Natural killer cell (primary cell): ENCODE measurements at regions not wholly inside any gene's neighbourhood (a gene's known extent, or its start where the extent isn't known, plus 50 kb on each side); places are given as distances from the start of the nearest gene placed in this dataset.

Experiments
- ATAC-seq, 3 donors: fragments of 150-1000 bp in 2 of 3; fragments of 200-7000 bp in 1 of 3; cut with Tn5 transposase; 1 replicate in 1 of 3; 2 replicates in 2 of 3; pipeline ENCODE4 v1.10.0; 2021; ENCODE audit warnings: mild to moderate bottlenecking in 2 of 3, moderate library complexity in 2 of 3
- DNase-seq, 2 donors: peaks; one replicate each; pipeline versions ENCODE4 v3.0.0 to v3.0.0-alpha.2; 2013 to 2021; ENCODE audit warnings: mixed read lengths in 1 of 2
- H3K27ac ChIP-seq: one replicate; pipeline ENCODE4 v1.5.1; 2013; ENCODE audit warnings: mild to moderate bottlenecking, low read length
- H3K27me3 ChIP-seq: one replicate; pipeline ENCODE4 v1.6.1; 2013; ENCODE audit warnings: low read length; ENCODE audit not compliant: control insufficient read depth, insufficient read depth
- H3K36me3 ChIP-seq: one replicate; pipeline ENCODE4 v1.6.1; 2013; ENCODE audit warnings: low read length; ENCODE audit not compliant: control insufficient read depth, insufficient read depth
- H3K4me1 ChIP-seq: one replicate; pipeline ENCODE4 v1.6.1; 2013; ENCODE audit warnings: low read length; ENCODE audit not compliant: control insufficient read depth, insufficient read depth
- H3K4me3 ChIP-seq: one replicate; pipeline ENCODE4 v1.5.1; 2013; ENCODE audit warnings: low read length
- H3K9me3 ChIP-seq: one replicate; pipeline ENCODE4 v1.6.1; 2013; ENCODE audit warnings: low read length; ENCODE audit not compliant: control insufficient read depth, insufficient read depth
- H3K27ac Mint-ChIP-seq, 2 donors: one replicate each; pipeline ENCODE4 v1.8.0; 2022; ENCODE audit warnings: mild to moderate bottlenecking in 2 of 2, mixed read lengths in 2 of 2, moderate library complexity in 1 of 2
- H3K27me3 Mint-ChIP-seq, 2 donors: one replicate each; pipeline ENCODE4 v1.8.0; 2022; ENCODE audit warnings: low read depth in 2 of 2, mixed read lengths in 2 of 2
- H3K36me3 Mint-ChIP-seq: one replicate; pipeline ENCODE4 v1.8.0; 2022; ENCODE audit warnings: mixed read lengths
- H3K4me1 Mint-ChIP-seq, 2 donors: one replicate each; pipeline ENCODE4 v1.8.0; 2022; ENCODE audit warnings: mixed read lengths in 2 of 2
- H3K4me3 Mint-ChIP-seq: one replicate; pipeline ENCODE4 v1.8.0; 2022; ENCODE audit warnings: mild to moderate bottlenecking, moderate library complexity, mixed read lengths
- H3K9me3 Mint-ChIP-seq, 2 donors: one replicate each; pipeline ENCODE4 v1.8.0; 2022; ENCODE audit warnings: mixed read lengths in 2 of 2
- WGBS: methylation state at CpG from one replicate; pipeline ENCODE4 v1.1.7; 2013; ENCODE audit warnings: missing lambda C conversion rate; ENCODE audit not compliant: insufficient coverage; 5-methylcytosine and 5-hydroxymethylcytosine counted together
- intact Hi-C: fragments of 100-400 bp; cut with micrococcal nuclease; formaldehyde crosslinking; loops from one replicate; pipeline ENCODE4 v1.14.2; 2022
- TF ChIP-seq, protein P1 (sequence below): fragments of 200-600 bp; IDR thresholded peaks from one replicate; pipeline ENCODE4 v1.8.0; 2022; ENCODE audit warnings: antibody characterized with exemption

- TF ChIP-seq, protein P1, sequence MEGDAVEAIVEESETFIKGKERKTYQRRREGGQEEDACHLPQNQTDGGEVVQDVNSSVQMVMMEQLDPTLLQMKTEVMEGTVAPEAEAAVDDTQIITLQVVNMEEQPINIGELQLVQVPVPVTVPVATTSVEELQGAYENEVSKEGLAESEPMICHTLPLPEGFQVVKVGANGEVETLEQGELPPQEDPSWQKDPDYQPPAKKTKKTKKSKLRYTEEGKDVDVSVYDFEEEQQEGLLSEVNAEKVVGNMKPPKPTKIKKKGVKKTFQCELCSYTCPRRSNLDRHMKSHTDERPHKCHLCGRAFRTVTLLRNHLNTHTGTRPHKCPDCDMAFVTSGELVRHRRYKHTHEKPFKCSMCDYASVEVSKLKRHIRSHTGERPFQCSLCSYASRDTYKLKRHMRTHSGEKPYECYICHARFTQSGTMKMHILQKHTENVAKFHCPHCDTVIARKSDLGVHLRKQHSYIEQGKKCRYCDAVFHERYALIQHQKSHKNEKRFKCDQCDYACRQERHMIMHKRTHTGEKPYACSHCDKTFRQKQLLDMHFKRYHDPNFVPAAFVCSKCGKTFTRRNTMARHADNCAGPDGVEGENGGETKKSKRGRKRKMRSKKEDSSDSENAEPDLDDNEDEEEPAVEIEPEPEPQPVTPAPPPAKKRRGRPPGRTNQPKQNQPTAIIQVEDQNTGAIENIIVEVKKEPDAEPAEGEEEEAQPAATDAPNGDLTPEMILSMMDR: no peak
- no peak overlapping the region for H3K4me3 ChIP-seq
- no peak for ATAC-seq
- no peak overlapping the region for H3K27ac Mint-ChIP-seq
- H3K4me1 Mint-ChIP-seq: no peaks in the 10 kb centered on the region
- H3K36me3 Mint-ChIP-seq: no peaks in the 10 kb centered on the region
- H3K4me3 Mint-ChIP-seq: no peak overlapping the region
- peaks cover 0 to 5% of the 10 kb centered on the region in 2 donors for H3K9me3 Mint-ChIP-seq
- no peaks in the 10 kb centered on the region for H3K36me3 ChIP-seq
- no peak for DNase-seq
- H3K27me3 ChIP-seq: no peaks in the 10 kb centered on the region
- H3K27ac ChIP-seq: no peak overlapping the region
- no peaks in the 10 kb centered on the region for H3K27me3 Mint-ChIP-seq
- intact Hi-C loops: no loop called here
- no peaks in the 10 kb centered on the region for H3K9me3 ChIP-seq
- H3K4me1 ChIP-seq: no peaks in the 10 kb centered on the region
Measured at GRCh38 chr5:52359261-52359660, 428.5 kb upstream of the ITGA1 start.

GRCh38 chr5:52360985-52361384 is 426.7 kb upstream of the ITGA1 start:
- TF ChIP-seq, protein P1: no peak
- Histone ChIP-seq H3K36me3 (no peaks in the 10 kb centered on the region), H3K27me3 (no peaks in the 10 kb centered on the region), H3K27ac (no peak overlapping the region), H3K9me3 (no peaks in the 10 kb centered on the region), H3K4me3 (no peak overlapping the region), H3K4me1 (no peaks in the 10 kb centered on the region)
- intact Hi-C loops: no loop called here
- DNase-seq (no peak), ATAC-seq (no peak)
- H3K4me3 Mint-ChIP-seq: no peak overlapping the region
- WGBS: no CpG with 5 or more reads among the region's 1 CpG
- peaks cover 6% of the 10 kb centered on the region for H3K36me3 Mint-ChIP-seq
- H3K4me1 Mint-ChIP-seq: no peaks in the 10 kb centered on the region
- H3K9me3 Mint-ChIP-seq: peaks cover 6 to 8% of the 10 kb centered on the region in 2 donors
- H3K27ac Mint-ChIP-seq: no peak overlapping the region
- no peaks in the 10 kb centered on the region for H3K27me3 Mint-ChIP-seq

GRCh38 chr5:52374286-52374685 is 413.4 kb upstream of the ITGA1 start:
- no peaks in the 10 kb centered on the region for H3K36me3 Mint-ChIP-seq
- Histone ChIP-seq H3K9me3 (no peaks in the 10 kb centered on the region), H3K27me3 (no peaks in the 10 kb centered on the region), H3K36me3 (no peaks in the 10 kb centered on the region), H3K4me3 (no peak overlapping the region), H3K4me1 (no peaks in the 10 kb centered on the region), H3K27ac (no peak overlapping the region)
- TF ChIP-seq, protein P1: no peak
- H3K27me3 Mint-ChIP-seq: no peaks in the 10 kb centered on the region
- intact Hi-C loops: no loop called here
- ATAC-seq (no peak), DNase-seq (no peak)
- no peak overlapping the region for H3K4me3 Mint-ChIP-seq
- H3K9me3 Mint-ChIP-seq: peaks cover 0 to 4% of the 10 kb centered on the region in 2 donors
- no peaks in the 10 kb centered on the region for H3K4me1 Mint-ChIP-seq
- no peak overlapping the region for H3K27ac Mint-ChIP-seq

- Mint-ChIP-seq H3K9me3 (peaks cover 0 to 8% of the 10 kb centered on the region in 2 donors), H3K4me1 (no peaks in the 10 kb centered on the region), H3K36me3 (no peaks in the 10 kb centered on the region), H3K27me3 (no peaks in the 10 kb centered on the region), H3K27ac (no peak overlapping the region), H3K4me3 (no peak overlapping the region)
- 83% methylated on average over 2 of the region's 3 CpGs for WGBS
- no peaks in the 10 kb centered on the region for H3K4me1 ChIP-seq
- ATAC-seq: no peak
- H3K27ac ChIP-seq: no peak overlapping the region
- H3K4me3 ChIP-seq: no peak overlapping the region
- no peaks in the 10 kb centered on the region for H3K27me3 ChIP-seq
- H3K9me3 ChIP-seq: no peaks in the 10 kb centered on the region
- H3K36me3 ChIP-seq: no peaks in the 10 kb centered on the region
- intact Hi-C loops: no loop called here
- TF ChIP-seq, protein P1: no peak
- DNase-seq: no peak
Measured at GRCh38 chr5:52375969-52376368, 411.7 kb upstream of the ITGA1 start.
